HepG2 (cell line): ENCODE measurements at regions not wholly inside any gene's neighbourhood (a gene's known extent, or its start where the extent isn't known, plus 50 kb on each side); places are given as distances from the start of the nearest gene placed in this dataset.

ENCODE experiments used
- ARNTL ChIP-seq: sonication (generic); formaldehyde crosslinking; IDR thresholded peaks from 2 replicates; pipeline ENCODE4 v1.4.0; 2020; ENCODE audit warnings: mild to moderate bottlenecking, missing genetic modification reagents
- EZH2 ChIP-seq: conservative IDR thresholded peaks from 2 replicates; pipeline ENCODE4 v1.6.1; 2012; ENCODE audit warnings: mild to moderate bottlenecking, low read depth, low read length, moderate library complexity
- GLI4 ChIP-seq: sonication (generic); formaldehyde crosslinking; IDR thresholded peaks from 2 replicates; pipeline ENCODE4 v1.5.1; 2020; ENCODE audit warnings: missing genetic modification reagents, mild to moderate bottlenecking, moderate library complexity, borderline replicate concordance
- KAT7 ChIP-seq: IDR thresholded peaks from 2 replicates; pipeline ENCODE4 v1.6.1; 2018; ENCODE audit warnings: borderline replicate concordance, missing compliant biosample characterization
- KLF12 ChIP-seq: sonication (generic); formaldehyde crosslinking; IDR thresholded peaks from 2 replicates; pipeline ENCODE4 v1.4.0; 2020; ENCODE audit warnings: missing genetic modification reagents, borderline replicate concordance
- PAF1 ChIP-seq: IDR thresholded peaks from 2 replicates; pipeline ENCODE4 v1.6.1; 2016; ENCODE audit warnings: missing genetic modification reagents, missing compliant biosample characterization
- PITX1 ChIP-seq: sonication (generic); formaldehyde crosslinking; IDR thresholded peaks from 2 replicates; pipeline ENCODE4 v1.5.1; 2020; ENCODE audit warnings: mild to moderate bottlenecking, missing genetic modification reagents
- RARG ChIP-seq: sonication (generic); formaldehyde crosslinking; IDR thresholded peaks from 2 replicates; pipeline ENCODE4 v1.4.0; 2020; ENCODE audit warnings: low read depth, mild to moderate bottlenecking, missing genetic modification reagents
- RBAK ChIP-seq: sonication (generic); formaldehyde crosslinking; IDR thresholded peaks from 2 replicates; pipeline ENCODE4 v1.5.1; 2020; ENCODE audit warnings: mild to moderate bottlenecking, missing genetic modification reagents
- SKI ChIP-seq: fragments of 450-650 bp; IDR thresholded peaks from one replicate; pipeline ENCODE4 v1.6.1; 2018; ENCODE audit warnings: mild to moderate bottlenecking; ENCODE audit not compliant: partially characterized antibody
- TBP ChIP-seq: sonication (generic); formaldehyde crosslinking; IDR thresholded peaks from 2 replicates; pipeline ENCODE4 v1.5.0; 2020; ENCODE audit warnings: missing genetic modification reagents
- ZBTB7A ChIP-seq: sonication (generic); formaldehyde crosslinking; IDR thresholded peaks from 2 replicates; pipeline ENCODE4 v1.8.0; 2022; ENCODE audit warnings: mild to moderate bottlenecking, missing genetic modification reagents
- ZNF678 ChIP-seq: sonication (generic); formaldehyde crosslinking; IDR thresholded peaks from 2 replicates; pipeline ENCODE4 v1.4.0; 2020; ENCODE audit warnings: mild to moderate bottlenecking, missing genetic modification reagents
- TF ChIP-seq, protein P1 (sequence below): sonication (generic); formaldehyde crosslinking; IDR thresholded peaks from 2 replicates; pipeline ENCODE4 v1.9.0; 2022; ENCODE audit warnings: low read depth, missing genetic modification reagents
- TF ChIP-seq, protein P2 (sequence below): sonication (generic); formaldehyde crosslinking; IDR thresholded peaks from 2 replicates; pipeline ENCODE4 v1.8.1; 2023; ENCODE audit warnings: mild to moderate bottlenecking, missing genetic modification reagents
- TF ChIP-seq, protein P3 (sequence below): sonication (generic); formaldehyde crosslinking; IDR thresholded peaks from 2 replicates; pipeline ENCODE4 v1.5.1; 2020; ENCODE audit warnings: mild to moderate bottlenecking, missing genetic modification reagents, moderate library complexity
- TF ChIP-seq, protein P4 (sequence below): sonication (generic); formaldehyde crosslinking; IDR thresholded peaks from 2 replicates; pipeline ENCODE4 v1.5.1; 2020; ENCODE audit warnings: missing genetic modification reagents, mild to moderate bottlenecking, borderline replicate concordance
- TF ChIP-seq, protein P5 (sequence below): sonication (generic); formaldehyde crosslinking; IDR thresholded peaks from 2 replicates; pipeline ENCODE4 v1.8.0; 2022; ENCODE audit warnings: low read depth, missing genetic modification reagents

DNA sequence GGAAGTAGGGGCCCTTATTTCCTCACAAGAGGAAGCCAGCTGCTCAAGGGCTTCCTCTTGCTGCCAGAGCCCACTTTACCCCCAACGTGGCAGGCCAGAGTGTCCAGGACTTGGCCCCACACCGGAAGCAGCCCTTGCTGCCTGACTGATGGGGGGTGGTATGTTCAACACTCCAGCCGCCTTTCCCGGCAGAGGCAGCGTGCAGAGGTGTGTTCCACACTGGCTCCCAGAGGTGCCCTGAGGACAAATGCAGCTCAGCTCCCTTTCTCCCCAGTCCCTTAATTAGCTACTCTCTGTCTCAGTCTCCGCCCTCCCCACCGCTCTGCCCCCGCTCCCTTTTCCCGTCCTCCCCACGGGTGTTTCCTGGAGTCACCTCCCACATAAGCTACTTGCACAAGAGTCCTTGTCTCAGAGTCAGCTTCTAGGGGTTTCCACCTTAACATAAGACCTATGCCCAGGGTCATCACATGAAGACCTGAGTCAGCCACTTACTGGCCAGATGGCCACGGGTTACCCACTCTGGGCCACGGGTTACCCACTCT, 61.7 kb upstream of the SHLD1 start (continued):
- TF ChIP-seq, protein P1, sequence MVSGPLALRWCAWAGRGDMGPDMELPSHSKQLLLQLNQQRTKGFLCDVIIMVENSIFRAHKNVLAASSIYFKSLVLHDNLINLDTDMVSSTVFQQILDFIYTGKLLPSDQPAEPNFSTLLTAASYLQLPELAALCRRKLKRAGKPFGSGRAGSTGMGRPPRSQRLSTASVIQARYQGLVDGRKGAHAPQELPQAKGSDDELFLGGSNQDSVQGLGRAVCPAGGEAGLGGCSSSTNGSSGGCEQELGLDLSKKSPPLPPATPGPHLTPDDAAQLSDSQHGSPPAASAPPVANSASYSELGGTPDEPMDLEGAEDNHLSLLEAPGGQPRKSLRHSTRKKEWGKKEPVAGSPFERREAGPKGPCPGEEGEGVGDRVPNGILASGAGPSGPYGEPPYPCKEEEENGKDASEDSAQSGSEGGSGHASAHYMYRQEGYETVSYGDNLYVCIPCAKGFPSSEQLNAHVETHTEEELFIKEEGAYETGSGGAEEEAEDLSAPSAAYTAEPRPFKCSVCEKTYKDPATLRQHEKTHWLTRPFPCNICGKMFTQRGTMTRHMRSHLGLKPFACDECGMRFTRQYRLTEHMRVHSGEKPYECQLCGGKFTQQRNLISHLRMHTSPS (CRISPR knock-in tag): no peak
- TF ChIP-seq, protein P2, sequence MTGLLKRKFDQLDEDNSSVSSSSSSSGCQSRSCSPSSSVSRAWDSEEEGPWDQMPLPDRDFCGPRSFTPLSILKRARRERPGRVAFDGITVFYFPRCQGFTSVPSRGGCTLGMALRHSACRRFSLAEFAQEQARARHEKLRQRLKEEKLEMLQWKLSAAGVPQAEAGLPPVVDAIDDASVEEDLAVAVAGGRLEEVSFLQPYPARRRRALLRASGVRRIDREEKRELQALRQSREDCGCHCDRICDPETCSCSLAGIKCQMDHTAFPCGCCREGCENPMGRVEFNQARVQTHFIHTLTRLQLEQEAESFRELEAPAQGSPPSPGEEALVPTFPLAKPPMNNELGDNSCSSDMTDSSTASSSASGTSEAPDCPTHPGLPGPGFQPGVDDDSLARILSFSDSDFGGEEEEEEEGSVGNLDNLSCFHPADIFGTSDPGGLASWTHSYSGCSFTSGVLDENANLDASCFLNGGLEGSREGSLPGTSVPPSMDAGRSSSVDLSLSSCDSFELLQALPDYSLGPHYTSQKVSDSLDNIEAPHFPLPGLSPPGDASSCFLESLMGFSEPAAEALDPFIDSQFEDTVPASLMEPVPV: no peak
- TF ChIP-seq ZBTB7A (peak; percentile 52; the same call in 1 of the 2 replicates), TBP (CRISPR knock-in tag) (no peak), ARNTL (CRISPR knock-in tag) (no peak), SKI (no peak), RARG (CRISPR knock-in tag) (no peak), GLI4 (CRISPR knock-in tag) (no peak), ZNF678 (CRISPR knock-in tag) (no peak), KAT7 (CRISPR knock-in tag) (no peak), EZH2 (no peak), PAF1 (no peak), PITX1 (CRISPR knock-in tag) (peak; percentile 34; the same call in 1 of the 2 replicates), KLF12 (no peak), RBAK (CRISPR knock-in tag) (no peak)
- TF ChIP-seq, protein P3, sequence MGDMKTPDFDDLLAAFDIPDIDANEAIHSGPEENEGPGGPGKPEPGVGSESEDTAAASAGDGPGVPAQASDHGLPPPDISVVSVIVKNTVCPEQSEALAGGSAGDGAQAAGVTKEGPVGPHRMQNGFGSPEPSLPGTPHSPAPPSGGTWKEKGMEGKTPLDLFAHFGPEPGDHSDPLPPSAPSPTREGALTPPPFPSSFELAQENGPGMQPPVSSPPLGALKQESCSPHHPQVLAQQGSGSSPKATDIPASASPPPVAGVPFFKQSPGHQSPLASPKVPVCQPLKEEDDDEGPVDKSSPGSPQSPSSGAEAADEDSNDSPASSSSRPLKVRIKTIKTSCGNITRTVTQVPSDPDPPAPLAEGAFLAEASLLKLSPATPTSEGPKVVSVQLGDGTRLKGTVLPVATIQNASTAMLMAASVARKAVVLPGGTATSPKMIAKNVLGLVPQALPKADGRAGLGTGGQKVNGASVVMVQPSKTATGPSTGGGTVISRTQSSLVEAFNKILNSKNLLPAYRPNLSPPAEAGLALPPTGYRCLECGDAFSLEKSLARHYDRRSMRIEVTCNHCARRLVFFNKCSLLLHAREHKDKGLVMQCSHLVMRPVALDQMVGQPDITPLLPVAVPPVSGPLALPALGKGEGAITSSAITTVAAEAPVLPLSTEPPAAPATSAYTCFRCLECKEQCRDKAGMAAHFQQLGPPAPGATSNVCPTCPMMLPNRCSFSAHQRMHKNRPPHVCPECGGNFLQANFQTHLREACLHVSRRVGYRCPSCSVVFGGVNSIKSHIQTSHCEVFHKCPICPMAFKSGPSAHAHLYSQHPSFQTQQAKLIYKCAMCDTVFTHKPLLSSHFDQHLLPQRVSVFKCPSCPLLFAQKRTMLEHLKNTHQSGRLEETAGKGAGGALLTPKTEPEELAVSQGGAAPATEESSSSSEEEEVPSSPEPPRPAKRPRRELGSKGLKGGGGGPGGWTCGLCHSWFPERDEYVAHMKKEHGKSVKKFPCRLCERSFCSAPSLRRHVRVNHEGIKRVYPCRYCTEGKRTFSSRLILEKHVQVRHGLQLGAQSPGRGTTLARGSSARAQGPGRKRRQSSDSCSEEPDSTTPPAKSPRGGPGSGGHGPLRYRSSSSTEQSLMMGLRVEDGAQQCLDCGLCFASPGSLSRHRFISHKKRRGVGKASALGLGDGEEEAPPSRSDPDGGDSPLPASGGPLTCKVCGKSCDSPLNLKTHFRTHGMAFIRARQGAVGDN: peak; percentile 74
- TF ChIP-seq, protein P4, sequence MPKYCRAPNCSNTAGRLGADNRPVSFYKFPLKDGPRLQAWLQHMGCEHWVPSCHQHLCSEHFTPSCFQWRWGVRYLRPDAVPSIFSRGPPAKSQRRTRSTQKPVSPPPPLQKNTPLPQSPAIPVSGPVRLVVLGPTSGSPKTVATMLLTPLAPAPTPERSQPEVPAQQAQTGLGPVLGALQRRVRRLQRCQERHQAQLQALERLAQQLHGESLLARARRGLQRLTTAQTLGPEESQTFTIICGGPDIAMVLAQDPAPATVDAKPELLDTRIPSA: no peak
- TF ChIP-seq, protein P5, sequence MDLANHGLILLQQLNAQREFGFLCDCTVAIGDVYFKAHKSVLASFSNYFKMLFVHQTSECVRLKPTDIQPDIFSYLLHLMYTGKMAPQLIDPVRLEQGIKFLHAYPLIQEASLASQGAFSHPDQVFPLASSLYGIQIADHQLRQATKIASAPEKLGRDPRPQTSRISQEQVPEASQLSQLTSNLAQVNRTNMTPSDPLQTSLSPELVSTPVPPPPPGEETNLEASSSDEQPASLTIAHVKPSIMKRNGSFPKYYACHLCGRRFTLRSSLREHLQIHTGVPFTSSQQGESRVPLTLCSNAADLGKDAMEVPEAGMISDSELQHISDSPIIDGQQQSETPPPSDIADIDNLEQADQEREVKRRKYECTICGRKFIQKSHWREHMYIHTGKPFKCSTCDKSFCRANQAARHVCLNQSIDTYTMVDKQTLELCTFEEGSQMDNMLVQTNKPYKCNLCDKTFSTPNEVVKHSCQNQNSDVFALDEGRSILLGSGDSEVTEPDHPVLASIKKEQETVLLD (CRISPR knock-in tag): no peak
